ENCODE measurements at regions not wholly inside any gene's neighbourhood (a gene's known extent, or its start where the extent isn't known, plus 50 kb on each side); places are given as distances from the start of the nearest gene placed in this dataset.

- peaks cover 57% of the 10 kb centered on the region for H3K4me1 ChIP-seq (ENCODE audit: control insufficient read depth, extremely low read depth, insufficient read depth, low read length)
- CTCF ChIA-PET = interaction anchor here (0.7 to 1.3 kb wide), 4 partner anchors 10 to 586 kb away, joined by 3 to 4 read pairs (median 3); no protein-coding TSS in a partner anchor
- dilution Hi-C loops (cut with MboI; ENCODE audit: extremely low pct_ligation_motif_present, low sequenced_read_pairs) = no loop called here
Observed at GRCh38 chr3:153629148-153629547, 467.1 kb downstream of the RAP2B start.

GRCh38 chr3:153631102-153631501 lies 469.1 kb downstream of the RAP2B start:
- Histone ChIP-seq H2AFZ (ENCODE audit: low read depth, low read length) (no peak overlapping the region), H3K79me2 (ENCODE audit: control insufficient read depth, insufficient read depth, low read length) (no peaks in the 10 kb centered on the region), H3K9ac (replicated peaks; ENCODE audit: extremely low read depth, insufficient read depth, low read length) (no peak overlapping the region), H3K4me3 (replicated peaks in 1 of 3; ENCODE audit: insufficient read depth in 1 of 3, low read depth in 1 of 3, low read length in 3 of 3) (no peak overlapping the region), H3K27ac (ENCODE audit: insufficient read depth, low read depth, low read length) (no peak overlapping the region), H3K36me3 (ENCODE audit: control insufficient read depth in 2 of 2, extremely low read depth in 1 of 2, insufficient read depth in 2 of 2, low read length in 2 of 2) (no peaks in the 10 kb centered on the region), H3K9me3 (replicated peaks; ENCODE audit: control insufficient read depth, insufficient read depth, low read length) (no peaks in the 10 kb centered on the region), H3K9me1 (replicated peaks; ENCODE audit: control insufficient read depth, extremely low read depth, insufficient read depth, low read length) (no peaks in the 10 kb centered on the region), H4K20me1 (replicated peaks; ENCODE audit: control insufficient read depth, extremely low read depth, insufficient read depth, low read length) (no peaks in the 10 kb centered on the region), H3K27me3 (ENCODE audit: control insufficient read depth in 2 of 2, insufficient read depth in 2 of 2, low read length in 2 of 2) (no peaks in the 10 kb centered on the region), H3K4me2 (ENCODE audit: insufficient read depth, low read length) (no peak overlapping the region), H3K4me1 (ENCODE audit: control insufficient read depth, extremely low read depth, insufficient read depth, low read length) (peaks cover 42% of the 10 kb centered on the region)
- ChIA-PET CTCF (interaction anchor here (0.8 to 1.7 kb wide), 3 partner anchors 16 to 32 kb away, joined by 3 to 5 read pairs (median 3); no protein-coding TSS in a partner anchor), POLR2A (no interaction called here)
- no peak for TF ChIP-seq JUN (IDR thresholded peaks at IDR 0.05; ENCODE audit: borderline replicate concordance, insufficient read depth, insufficient read length, low read depth)
- TF ChIP-seq GATA2 (IDR thresholded peaks at IDR 0.05; ENCODE audit: insufficient read depth, insufficient read length, low read depth, low read length) = no peak
- no peak for TF ChIP-seq CTCF (IDR thresholded peaks at IDR 0.05; ENCODE audit: extremely low read depth in 1 of 2, insufficient read depth in 1 of 2, low read depth in 1 of 2, low read length in 2 of 2)
- no peak for TF ChIP-seq POLR2A (IDR thresholded peaks at IDR 0.05; ENCODE audit: low read depth, low read length)
- no peak for TF ChIP-seq MYC (IDR thresholded peaks at IDR 0.05; ENCODE audit: low read depth, low read length)
- dilution Hi-C loops (cut with MboI; ENCODE audit: extremely low pct_ligation_motif_present, low sequenced_read_pairs) (no loop called here), intact Hi-C loops (cut with micrococcal nuclease) (no loop called here)
- FAIRE-seq (no peak), DNase-seq (ENCODE audit: low read depth, low spot score) (no peak)
- BruUV-seq (replicated peaks) = no TSS peak

More at GRCh38 chr3:153629148-153629547, 467.1 kb downstream of the RAP2B start:
- FAIRE-seq (no peak), DNase-seq (ENCODE audit: low read depth, low spot score) (no peak)
- BruUV-seq (replicated peaks) = TSS peak; percentile 67
- POLR2A ChIA-PET = no interaction called here
- Histone ChIP-seq H3K4me2 (ENCODE audit: insufficient read depth, low read length) (peak overlapping the region; percentile 81), H3K36me3 (ENCODE audit: control insufficient read depth in 2 of 2, extremely low read depth in 1 of 2, insufficient read depth in 2 of 2, low read length in 2 of 2) (no peaks in the 10 kb centered on the region), H3K9me1 (replicated peaks; ENCODE audit: control insufficient read depth, extremely low read depth, insufficient read depth, low read length) (no peaks in the 10 kb centered on the region), H3K27me3 (ENCODE audit: control insufficient read depth in 2 of 2, insufficient read depth in 2 of 2, low read length in 2 of 2) (no peaks in the 10 kb centered on the region), H3K9ac (replicated peaks; ENCODE audit: extremely low read depth, insufficient read depth, low read length) (peak overlapping the region; percentile 71), H4K20me1 (replicated peaks; ENCODE audit: control insufficient read depth, extremely low read depth, insufficient read depth, low read length) (no peaks in the 10 kb centered on the region), H3K9me3 (replicated peaks; ENCODE audit: control insufficient read depth, insufficient read depth, low read length) (no peaks in the 10 kb centered on the region), H3K4me3 (replicated peaks in 1 of 3; ENCODE audit: insufficient read depth in 1 of 3, low read depth in 1 of 3, low read length in 3 of 3) (peak overlapping the region in 1 of 3 experiments; percentile 11), H3K27ac (ENCODE audit: insufficient read depth, low read depth, low read length) (peak overlapping the region; percentile 98), H3K79me2 (ENCODE audit: control insufficient read depth, insufficient read depth, low read length) (no peaks in the 10 kb centered on the region), H2AFZ (ENCODE audit: low read depth, low read length) (peak overlapping the region; percentile 70)
- intact Hi-C loops (cut with micrococcal nuclease) = loop anchor here (2.0 to 10.0 kb wide), 3 partner anchors 136 to 586 kb away; no protein-coding TSS in a partner anchor
- no peak for TF ChIP-seq MYC (IDR thresholded peaks at IDR 0.05; ENCODE audit: low read depth, low read length)
- no peak for TF ChIP-seq JUN (IDR thresholded peaks at IDR 0.05; ENCODE audit: borderline replicate concordance, insufficient read depth, insufficient read length, low read depth)
- TF ChIP-seq GATA2 (IDR thresholded peaks at IDR 0.05; ENCODE audit: insufficient read depth, insufficient read length, low read depth, low read length) = no peak
- no peak for TF ChIP-seq EZH2 (IDR thresholded peaks at IDR 0.05; ENCODE audit: borderline replicate concordance, low read depth, low read length, severe bottlenecking)
